GM19351 (cell line): ENCODE measurements at regions not wholly inside any gene's neighbourhood (a gene's known extent, or its start where the extent isn't known, plus 50 kb on each side); places are given as distances from the start of the nearest gene placed in this dataset.

Source experiments
- ATAC-seq: cut with Tn5 transposase; IDR thresholded peaks from one replicate; pipeline ENCODE4 v1.9.1; 2021; ENCODE audit warnings: mild to moderate bottlenecking, moderate library complexity; ENCODE audit not compliant: unreplicated experiment

DNA sequence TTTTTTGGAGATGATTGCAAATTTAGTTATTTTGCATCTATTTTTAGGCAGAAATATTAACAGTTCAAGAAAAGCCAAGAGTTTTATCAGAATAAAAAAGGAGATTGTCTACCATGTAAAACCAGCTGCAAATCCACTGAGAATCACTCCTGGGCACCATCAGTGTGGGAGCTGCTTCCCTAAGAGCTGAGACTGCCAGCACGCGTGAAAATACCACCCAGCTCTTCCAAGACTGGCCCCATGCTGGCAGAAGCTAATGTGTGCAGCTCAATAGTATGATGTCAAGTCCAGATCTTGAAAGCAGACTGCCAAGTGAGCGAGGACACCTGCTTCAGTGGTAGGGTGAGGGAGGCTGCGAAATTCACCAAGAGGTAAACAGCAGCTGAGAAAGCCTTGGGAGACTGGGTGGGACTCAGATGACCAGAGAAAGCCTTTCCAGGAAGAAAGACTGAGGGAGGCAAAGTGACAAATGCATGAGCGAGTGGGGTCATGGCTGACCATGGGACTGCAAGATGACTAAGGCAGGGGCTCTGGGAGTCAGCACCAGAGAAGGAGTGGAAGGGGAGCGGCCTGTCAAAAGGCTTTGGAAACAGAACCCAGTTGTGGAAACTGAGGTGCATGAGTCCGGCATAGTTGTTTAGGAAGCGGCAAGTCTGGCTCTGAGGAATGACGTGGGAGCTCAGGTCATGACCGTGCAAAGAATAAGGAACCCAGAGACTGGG, 200.9 kb downstream of the GADD45G start:
- ATAC-seq: no peak

DNA sequence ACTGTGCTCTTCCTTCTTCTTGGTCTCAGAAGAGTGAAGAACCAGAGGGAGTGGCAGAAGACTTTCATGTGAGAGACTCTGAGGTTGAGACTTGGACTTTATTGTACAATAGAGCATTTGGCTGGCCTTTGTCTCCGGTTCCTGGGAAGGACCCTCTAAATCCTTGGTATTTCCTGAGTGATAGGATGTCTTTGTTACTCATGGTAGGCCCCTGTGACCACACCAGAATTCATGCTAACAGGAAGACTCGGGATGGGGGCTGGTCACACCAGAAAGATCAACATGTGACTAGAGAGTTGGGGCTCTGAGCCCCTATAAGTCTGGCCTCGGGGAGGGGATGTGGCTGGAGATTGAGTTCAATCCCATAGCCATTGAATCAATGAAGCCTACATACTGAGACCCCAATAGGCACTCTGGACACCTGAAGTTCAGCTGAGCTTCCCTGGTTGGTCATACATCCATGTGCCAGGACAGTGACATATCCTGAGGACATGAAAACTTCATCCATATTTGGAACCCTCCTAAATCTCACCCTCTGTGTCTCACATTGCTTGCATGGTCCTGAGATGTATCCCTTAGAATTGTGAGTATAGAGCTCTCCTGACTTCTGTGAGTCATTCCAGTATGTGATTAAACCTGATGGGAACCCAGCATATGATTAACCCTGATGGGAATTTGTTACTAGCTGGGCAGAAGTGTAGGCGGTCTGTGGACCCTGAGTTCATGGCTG, 201.7 kb downstream of the GADD45G start:
- ATAC-seq: no peak

DNA sequence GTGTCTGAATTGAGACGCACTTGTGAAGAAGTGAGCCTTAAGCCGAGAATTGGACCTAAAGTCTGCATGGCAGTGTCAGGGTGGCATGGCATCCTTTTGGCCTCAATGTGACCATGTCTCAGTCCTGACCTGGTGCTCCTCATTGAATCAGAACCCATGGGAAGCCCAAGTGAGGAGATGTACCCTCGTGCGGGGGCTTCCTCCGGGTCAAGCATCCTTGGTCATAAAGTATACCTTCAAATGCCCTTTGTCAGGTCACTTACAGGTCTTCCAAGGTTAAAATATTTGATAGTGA, 202.2 kb downstream of the GADD45G start:
- no peak for ATAC-seq

DNA sequence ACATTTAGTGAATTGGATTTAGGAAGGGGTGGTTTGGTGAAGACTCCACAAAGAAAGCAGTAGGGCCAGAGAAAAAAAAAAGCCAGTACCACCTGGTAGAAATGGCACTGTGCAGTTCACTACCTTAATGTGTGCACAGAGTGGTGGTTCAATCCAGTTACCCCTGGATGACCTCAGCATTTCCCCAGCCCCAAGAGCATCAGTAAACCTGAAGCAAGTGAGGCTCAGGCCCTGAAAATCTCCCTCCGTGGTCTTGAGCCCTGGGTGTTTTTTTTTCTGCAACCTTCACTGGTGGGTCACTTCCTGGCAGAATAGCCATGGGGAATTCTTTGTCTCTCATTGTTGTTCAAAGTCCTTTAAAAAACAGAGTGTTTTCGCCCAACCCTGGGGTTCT, 202.9 kb downstream of the GADD45G start:
- peak; percentile 7 for ATAC-seq

DNA sequence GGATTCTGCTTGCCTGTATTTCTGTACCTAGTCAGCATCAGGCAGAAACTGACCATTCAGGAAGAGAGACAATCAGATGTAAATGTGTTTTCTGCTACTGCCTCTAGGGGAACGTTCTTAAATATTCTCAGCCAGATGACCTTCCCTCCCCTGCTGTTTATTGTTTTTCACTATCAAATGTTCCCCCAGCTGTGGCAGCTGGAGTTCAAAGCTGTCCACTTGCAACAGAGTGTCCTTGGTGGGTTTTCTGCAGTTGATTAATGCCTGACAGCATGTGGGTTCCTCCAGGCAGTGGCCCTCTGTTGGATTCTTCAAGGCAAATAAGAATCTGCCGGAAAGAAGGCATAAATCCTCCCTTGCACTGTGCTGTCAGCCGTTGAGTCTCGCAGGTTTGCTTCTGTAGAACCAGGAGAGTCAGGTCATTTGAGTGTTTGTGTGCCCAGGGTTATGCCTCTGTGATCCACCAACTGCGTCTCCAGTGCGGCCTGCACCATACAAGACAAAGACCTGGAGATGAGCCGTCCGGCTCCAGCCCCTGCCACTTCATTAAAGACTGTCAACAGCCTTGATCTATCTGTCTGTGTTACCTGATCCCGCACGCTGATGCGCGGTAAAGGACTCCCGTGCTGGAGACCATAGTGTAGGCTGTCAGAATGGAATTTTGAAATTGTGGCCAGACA, 203.4 kb downstream of the GADD45G start:
- peak; percentile 59 for ATAC-seq

DNA sequence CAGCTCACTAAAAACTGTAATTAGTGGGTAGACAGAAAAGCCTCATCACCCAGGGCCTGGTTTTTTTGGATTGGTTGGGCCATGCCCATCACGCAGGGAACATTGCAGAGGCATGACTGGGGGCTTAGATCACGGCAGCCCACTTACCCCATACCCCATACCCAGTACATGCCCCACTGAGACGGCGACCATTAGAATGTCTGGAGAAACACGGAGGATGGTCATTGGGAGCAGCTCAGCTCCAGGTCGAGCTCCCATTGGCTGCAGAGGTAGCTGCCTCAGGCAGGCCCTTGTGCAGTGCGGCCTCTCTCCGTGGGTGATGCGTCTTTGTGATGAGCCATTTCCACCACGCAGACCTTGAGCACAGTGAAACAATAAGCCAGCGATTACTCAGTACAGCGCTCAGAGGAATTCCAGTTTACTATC, 204.0 kb downstream of the GADD45G start:
- ATAC-seq: no peak

DNA sequence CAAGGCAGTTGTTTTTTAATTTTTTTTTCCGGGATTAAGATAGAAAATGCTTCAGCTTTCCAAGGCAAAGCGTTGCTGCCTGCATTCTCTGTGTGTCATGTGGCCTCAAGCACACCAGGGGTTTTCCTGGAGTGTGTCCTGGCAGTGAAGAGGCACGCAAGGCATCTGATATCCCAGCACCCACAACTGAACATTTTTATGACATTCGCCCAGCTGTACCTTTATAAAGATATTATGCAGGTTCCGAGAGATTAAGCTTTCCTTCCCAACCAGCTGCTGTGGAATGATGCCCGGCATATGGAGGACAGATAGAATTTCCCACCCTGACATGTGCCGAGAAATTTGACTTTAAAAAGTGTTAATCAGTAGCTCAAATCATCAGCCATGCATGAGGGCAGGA, 205.6 kb downstream of the GADD45G start:
- ATAC-seq: no peak

DNA sequence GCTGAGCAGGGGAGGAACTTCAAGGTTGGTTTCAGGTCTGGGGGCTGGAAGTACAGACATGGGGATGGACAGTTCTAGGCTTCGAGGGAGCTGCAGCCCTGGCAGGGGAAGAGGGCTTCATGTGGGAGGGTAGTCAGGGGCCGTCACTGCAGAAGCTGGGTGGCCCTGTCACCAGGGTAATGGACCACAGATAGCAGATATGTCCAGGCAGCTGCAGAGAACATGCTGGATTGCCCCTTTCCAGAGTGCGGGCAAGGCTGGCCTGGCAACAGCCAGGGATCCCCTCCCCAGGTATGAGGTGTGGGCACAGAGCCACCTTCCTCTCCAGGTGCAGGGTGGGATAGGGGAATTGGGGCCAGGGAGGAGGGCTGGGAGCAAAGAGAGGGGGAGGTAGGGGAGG, 206.5 kb downstream of the GADD45G start:
- ATAC-seq: no peak

DNA sequence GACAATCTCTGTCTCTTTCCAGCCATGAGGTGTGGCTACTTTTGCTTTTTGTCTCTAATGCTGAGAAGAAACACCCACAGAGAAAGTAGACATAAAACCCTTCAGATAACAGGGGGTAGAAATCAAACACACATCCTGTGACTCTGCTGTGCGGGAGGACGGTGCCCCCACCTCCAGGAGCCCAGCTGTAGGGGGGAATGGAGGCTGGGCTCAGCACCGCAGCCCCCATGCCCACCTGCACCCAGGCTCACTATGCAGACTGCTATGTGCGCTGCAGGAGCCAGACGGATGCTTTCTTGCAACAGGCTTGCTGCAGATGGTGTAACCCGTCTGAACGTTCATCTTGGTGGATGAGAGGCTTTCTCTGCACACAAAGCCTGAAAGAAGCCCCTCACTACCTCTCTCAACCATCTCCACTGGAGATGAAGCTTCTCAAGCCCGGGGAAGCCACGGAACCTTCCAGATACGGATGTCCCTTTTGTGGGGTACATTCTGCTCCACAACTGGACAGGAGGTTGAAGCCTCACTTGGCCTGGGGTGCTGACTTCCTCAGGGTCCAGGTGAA, 207.2 kb downstream of the GADD45G start:
- ATAC-seq: no peak

DNA sequence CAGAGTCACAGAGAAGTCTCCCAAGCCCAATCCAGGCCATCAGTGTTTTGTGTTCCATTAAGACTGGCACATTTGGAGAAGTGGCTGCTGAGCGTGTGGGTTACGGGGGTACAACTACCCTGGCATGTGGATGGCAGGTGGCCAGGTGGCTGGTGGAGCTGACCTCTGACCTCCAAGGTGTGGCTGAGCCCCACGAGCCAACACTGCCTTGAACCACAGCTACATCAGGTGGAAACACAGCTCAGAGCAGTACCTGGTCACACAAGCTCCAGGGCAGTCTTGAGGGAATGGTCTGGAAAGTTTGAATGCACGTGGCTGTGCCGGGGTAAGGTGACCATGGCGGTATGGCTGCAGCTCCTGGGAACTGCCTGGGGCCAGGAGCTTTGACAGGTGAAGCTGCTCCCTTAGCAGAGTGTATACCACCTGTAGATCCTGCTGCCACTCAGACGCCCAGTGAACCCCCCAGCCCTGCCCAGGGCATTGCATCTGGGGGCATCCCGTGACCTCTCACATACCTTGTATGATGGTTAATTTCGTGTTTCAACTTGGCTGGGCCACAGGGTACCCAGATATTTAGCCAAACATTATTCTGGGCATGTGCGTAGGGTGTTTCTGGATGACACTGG, 207.9 kb downstream of the GADD45G start:
- no peak for ATAC-seq

DNA sequence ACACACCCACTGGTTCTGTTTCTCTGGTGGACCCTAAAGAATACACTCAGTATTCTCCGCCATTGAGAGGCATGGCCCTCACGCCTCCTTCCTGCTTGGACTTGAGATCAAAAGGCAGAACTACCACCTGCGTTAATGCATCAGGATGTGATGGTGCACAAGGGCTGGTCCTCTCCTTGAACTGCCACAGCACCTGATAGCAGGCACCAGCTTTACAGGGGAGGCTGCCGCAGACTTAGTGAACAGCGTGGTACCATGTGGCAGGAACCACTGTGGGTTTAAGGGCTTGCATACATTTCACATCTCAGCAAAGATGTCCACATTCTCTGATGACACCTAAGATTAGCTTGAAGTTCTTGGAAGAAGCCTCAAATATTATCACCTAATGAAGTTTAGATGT, 208.7 kb downstream of the GADD45G start:
- ATAC-seq: no peak

DNA sequence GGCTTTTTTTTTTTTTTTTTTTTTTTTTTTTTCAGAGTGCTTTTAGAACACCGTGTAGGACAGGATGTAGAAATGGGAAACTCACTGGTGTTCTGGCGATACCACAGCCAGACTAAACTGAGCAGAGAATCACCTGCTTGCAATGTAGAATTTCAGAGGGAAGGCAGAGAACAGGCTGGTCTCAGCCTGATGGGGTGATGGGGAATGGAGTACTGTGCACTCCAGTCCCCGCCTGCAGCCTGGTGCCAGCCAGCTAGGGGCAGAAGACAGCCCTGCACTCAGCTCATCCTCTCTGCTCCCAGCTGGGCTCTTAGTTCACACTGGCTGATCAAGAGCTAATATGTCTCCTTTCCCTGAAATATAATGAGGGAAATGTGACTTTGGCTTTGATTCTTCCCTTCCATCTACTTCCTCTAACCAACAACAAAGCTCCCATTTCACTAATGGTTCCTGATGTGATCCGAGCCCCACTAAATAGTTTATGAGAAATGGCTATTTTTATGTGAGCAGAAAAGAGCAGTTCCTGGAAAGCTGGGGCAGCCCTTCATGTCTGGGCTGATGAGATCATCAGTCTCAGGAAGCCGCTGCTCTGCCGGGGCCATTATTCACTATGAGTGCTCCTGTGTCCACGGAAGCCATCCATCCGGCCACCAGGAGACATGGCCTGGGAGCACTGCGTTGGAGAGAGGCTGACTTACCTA, 209.7 kb downstream of the GADD45G start:
- ATAC-seq: no peak

DNA sequence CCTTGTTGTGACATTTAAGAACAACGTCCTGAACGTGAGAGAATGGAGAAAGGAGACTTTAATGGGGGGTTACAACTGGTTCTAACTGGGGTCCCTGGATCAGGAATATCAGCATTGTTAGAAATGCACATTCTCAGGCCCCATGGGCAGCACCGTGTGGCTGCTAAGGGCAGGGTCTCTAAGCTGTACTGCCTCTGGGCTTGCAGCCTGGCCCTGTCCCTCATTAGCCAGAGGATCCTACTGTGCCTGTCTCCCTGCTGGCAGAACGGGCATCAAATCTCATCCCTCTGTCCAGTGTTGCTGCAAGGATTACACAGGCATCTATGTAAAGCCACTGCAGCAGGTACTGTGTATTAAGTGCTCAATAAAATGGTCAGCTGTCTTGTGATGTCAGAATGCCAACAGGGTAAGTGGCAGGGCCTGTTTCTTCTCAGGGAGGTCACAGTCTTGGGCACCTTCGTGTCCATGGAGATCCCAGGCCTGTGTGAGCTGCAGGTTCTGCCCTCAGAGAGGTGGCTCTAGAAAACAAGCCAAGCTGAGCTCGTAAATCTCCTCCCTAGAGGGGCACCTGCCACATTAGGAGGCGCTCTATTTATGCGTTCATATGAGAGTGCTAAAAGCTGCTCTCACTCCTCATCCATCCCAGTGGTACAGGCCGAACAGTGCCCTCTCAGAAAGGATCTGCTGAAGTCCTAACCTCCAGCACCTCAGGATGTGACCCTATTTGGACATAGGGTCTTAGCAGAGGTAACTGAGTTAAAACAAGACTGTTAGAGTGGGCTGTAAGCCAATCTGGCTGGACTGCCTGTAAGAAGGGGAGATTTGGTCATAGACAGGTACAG, 210.5 kb downstream of the GADD45G start:
- ATAC-seq: peak; percentile 52

DNA sequence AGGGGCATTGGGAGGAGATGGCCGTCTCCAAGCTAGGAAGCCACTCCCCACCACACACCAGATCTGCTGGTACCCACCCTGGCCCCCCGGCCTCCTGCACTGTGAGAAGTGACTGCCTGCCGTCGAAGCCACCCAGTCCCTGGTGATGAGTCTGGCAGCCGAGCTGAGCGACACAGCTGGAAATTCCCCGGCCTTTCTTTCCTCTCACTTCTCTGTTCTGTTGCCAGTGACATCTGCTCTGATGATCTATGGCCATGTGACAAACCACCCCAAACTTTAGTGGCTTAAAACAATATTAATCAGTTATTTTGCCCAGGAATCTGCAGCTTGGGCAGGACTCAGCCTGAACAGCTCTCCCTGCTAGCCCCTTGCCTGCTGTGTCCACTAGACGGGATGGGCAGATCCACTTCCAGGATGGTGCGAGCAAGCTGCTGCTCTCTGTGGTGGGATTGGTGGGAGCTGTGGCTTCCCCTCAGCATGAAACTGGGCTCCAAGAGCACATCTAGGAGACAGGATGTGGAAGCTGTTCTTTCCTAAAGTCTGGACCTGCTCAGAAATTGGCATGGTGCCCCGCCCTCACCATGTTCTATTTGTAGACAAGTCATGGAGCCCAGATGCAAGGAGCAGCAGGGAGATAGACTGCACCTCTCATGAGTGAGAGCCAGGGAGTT, 211.2 kb downstream of the GADD45G start:
- peak; percentile 95 for ATAC-seq

DNA sequence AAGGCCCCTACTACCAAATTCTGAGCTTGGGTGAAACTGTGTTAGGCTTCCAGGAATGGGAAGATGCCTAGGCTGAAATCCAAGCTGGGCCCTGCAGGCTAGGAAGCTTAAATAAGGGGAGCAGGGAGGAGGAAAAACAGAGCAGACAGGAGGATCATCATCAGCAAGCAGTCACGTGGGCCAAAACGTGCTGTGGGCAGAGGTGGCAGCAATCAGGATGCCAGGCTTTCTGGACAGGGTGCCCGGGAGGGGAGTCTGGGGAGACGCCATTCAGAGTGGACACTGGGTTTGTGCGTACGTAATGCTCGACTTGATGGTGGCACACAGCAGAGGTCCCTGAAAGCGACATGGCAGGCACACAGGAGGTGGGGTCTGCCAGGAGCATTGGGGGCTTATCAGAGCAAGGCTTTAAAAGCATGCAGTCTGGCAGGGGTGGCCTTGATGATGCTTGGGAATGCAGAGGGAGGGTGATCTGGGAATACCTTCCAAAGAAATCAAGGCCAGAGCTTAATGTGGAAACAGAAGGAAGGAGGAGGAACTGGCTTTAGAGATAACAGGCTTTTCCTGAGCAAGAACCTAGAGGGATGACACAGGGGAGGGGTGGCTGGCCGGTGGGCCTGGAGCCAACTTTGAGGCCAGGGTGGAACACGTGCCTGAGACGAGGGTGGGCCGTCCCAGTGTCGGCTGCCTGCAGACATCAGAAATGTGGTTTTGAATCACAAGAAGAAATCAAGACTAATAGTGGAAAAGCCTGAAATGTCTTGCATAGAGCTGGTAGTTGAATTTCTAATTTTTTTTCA, 212.5 kb downstream of the GADD45G start:
- ATAC-seq: no peak

DNA sequence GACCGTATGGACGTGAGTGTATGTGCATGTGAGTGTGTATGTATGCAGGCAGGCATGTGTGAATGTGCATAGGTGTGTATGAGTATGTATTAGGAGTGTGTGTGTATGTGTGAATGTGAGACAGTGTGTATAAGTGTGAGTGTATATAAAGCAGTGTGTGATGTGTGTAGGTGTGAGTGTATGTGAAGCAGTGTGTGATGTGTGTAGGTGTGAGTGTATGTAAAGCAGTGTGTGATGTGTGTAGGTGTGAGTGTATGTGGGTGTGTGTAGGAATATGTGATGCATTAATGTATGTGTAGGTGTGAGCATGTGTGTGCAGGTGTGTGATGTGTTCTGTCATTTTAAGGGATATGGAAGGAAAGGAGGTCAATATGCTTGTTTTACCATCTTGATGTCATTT, 215.5 kb downstream of the GADD45G start:
- no peak for ATAC-seq

DNA sequence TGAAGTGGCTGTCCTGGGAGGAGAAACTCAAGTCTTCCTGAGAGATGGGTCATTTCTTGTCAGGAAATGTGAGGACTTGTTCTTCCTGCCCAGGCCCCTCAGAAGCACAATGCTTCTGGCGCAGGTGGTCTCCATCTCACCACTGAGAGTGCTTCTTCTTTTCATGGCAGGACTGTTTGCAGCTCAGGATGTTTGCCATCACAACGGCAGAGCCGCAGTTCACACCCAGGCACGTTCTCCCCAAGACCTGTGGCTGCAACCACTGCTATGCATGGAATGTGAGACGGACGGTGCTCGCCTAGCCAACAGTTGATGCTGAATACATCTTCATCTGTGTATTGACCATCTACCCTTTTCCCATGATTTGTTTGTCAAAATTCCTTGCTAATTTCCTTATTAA, 216.3 kb downstream of the GADD45G start:
- no peak for ATAC-seq

DNA sequence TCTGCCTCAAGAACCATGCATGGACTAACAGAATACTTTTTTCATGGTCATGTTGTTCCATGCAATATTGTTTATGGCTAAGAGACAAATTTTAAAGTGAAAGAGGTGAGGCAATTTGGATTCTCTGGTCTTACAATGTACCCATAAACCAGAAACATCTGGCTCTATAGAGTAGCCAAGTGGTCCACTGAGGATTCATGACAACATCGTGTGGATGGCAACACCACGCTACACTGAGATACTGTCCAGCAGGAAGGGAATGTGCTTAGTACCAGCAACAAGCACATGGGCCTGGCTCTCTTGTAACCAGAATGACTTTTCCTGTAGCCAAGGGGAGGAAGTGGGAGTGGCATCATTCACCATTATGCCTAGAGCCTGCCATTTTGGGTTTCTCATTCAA, 218.2 kb downstream of the GADD45G start:
- ATAC-seq: no peak

DNA sequence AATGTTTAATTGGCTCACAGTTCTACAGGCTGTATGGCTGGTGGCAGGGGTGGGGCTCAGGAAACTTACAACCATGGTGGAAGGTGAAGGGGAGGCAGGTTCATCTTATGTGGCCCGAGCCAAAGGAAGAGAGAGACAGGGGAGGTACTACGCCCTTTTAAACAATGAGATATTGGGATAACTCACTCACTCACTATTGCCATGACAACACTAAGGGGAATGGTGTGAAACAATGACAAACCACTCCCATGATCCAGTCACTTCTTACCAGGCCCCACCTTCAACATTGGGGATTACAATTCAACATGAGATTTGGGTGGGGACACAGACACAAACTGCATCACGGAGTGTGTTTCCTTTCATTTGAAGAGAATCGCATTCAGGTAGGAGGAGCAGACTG, 220.9 kb downstream of the GADD45G start:
- ATAC-seq: no peak
